Parathyroid adenoma (tissue), 2 donors: ENCODE measurements at regions not wholly inside any gene's neighbourhood (a gene's known extent, or its start where the extent isn't known, plus 50 kb on each side); places are given as distances from the start of the nearest gene placed in this dataset.

Experiments
- H2AFZ ChIP-seq: fragments of 300-600 bp; sonication (generic); one replicate; pipeline ENCODE4 v1.7.0; 2017; ENCODE audit warnings: antibody characterized with exemption, mild to moderate bottlenecking
- H3K27ac ChIP-seq: fragments of 300-600 bp; sonication (generic); one replicate; pipeline ENCODE4 v1.7.0; 2017
- H3K27me3 ChIP-seq: fragments of 300-600 bp; sonication (generic); one replicate; pipeline ENCODE4 v1.7.0; 2017; ENCODE audit warnings: low read length; ENCODE audit not compliant: control insufficient read depth, insufficient read depth
- H3K36me3 ChIP-seq: fragments of 300-600 bp; sonication (generic); one replicate; pipeline ENCODE4 v1.7.0; 2017; ENCODE audit warnings: low read length; ENCODE audit not compliant: control insufficient read depth, insufficient read depth
- H3K4me1 ChIP-seq: fragments of 300-600 bp; sonication (generic); one replicate; pipeline ENCODE4 v1.7.0; 2017; ENCODE audit warnings: control low read depth
- H3K4me2 ChIP-seq: fragments of 300-600 bp; sonication (generic); one replicate; pipeline ENCODE4 v1.7.0; 2017; ENCODE audit warnings: low read length
- H3K4me3 ChIP-seq: fragments of 300-600 bp; sonication (generic); one replicate; pipeline ENCODE4 v1.7.0; 2017; ENCODE audit warnings: low read depth, low read length
- H3K79me2 ChIP-seq: fragments of 300-600 bp; sonication (generic); one replicate; pipeline ENCODE4 v1.7.0; 2017; ENCODE audit warnings: control low read depth
- H3K9ac ChIP-seq: fragments of 300-600 bp; sonication (generic); one replicate; pipeline ENCODE4 v1.7.0; 2017; ENCODE audit warnings: mild to moderate bottlenecking
- H3K9me3 ChIP-seq: fragments of 300-600 bp; sonication (generic); one replicate; pipeline ENCODE4 v1.7.0; 2017; ENCODE audit warnings: low read length; ENCODE audit not compliant: control insufficient read depth
- TF ChIP-seq, protein P1 (sequence below): fragments of 300-600 bp; sonication (generic); IDR thresholded peaks from one replicate; pipeline ENCODE4 v1.7.0; 2017; ENCODE audit warnings: antibody characterized with exemption, mild to moderate bottlenecking
- donor health status: primary hyperparathyroidism.

DNA sequence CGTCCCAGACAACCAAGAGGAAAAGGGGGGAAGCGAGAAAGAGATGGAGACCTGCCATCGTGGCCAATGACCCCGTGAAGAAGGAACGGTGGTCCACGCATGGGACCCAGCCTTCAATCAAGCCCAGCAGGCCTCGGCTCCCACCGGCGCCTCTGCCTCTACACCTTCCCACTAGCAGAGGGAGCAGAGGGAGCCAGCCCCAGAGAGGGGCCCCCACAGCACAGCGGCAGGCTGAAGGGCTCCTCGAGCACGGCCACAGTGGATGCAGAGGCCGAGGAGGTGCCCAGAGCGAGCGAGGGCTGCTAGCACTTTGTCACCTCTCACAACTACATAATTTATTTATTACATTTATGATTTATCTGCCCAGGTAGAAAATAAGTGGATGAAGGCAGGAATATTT lies 68.4 kb upstream of the TOPAZ1 start:
- Histone ChIP-seq H3K27ac (no peak overlapping the region), H3K79me2 (no peaks in the 10 kb centered on the region), H3K27me3 (no peaks in the 10 kb centered on the region), H3K36me3 (no peaks in the 10 kb centered on the region), H3K4me1 (no peaks in the 10 kb centered on the region), H3K9ac (no peak overlapping the region), H3K9me3 (no peaks in the 10 kb centered on the region), H3K4me2 (no peak overlapping the region), H3K4me3 (no peak overlapping the region), H2AFZ (no peak overlapping the region)
- TF ChIP-seq, protein P1, sequence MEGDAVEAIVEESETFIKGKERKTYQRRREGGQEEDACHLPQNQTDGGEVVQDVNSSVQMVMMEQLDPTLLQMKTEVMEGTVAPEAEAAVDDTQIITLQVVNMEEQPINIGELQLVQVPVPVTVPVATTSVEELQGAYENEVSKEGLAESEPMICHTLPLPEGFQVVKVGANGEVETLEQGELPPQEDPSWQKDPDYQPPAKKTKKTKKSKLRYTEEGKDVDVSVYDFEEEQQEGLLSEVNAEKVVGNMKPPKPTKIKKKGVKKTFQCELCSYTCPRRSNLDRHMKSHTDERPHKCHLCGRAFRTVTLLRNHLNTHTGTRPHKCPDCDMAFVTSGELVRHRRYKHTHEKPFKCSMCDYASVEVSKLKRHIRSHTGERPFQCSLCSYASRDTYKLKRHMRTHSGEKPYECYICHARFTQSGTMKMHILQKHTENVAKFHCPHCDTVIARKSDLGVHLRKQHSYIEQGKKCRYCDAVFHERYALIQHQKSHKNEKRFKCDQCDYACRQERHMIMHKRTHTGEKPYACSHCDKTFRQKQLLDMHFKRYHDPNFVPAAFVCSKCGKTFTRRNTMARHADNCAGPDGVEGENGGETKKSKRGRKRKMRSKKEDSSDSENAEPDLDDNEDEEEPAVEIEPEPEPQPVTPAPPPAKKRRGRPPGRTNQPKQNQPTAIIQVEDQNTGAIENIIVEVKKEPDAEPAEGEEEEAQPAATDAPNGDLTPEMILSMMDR: no peak

DNA sequence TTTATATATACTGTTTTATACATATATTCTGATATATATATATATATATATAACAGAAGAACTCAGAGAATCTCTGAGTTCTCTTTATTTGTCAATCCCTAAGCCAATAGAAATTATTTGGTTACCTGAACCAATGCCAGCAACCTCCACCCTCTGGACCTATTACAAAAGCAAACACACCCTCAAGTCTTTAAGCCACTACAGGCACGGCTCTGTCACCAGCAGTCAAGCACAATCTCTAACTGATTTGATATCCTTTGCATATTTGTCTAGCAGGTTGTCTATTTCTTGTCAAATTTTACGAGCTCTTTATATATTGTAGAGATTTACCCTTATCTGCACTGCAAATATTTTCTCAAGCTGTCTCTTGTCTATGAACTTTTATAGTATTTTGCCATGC lies 66.6 kb upstream of the TOPAZ1 start:
- H3K79me2 ChIP-seq: no peaks in the 10 kb centered on the region
- no peaks in the 10 kb centered on the region for H3K36me3 ChIP-seq
- H2AFZ ChIP-seq: no peak overlapping the region
- H3K9me3 ChIP-seq: no peaks in the 10 kb centered on the region
- H3K27ac ChIP-seq: no peak overlapping the region
- no peaks in the 10 kb centered on the region for H3K27me3 ChIP-seq
- TF ChIP-seq, protein P1: no peak
- no peak overlapping the region for H3K4me3 ChIP-seq
- H3K4me2 ChIP-seq: no peak overlapping the region
- no peaks in the 10 kb centered on the region for H3K4me1 ChIP-seq
- H3K9ac ChIP-seq: no peak overlapping the region

DNA sequence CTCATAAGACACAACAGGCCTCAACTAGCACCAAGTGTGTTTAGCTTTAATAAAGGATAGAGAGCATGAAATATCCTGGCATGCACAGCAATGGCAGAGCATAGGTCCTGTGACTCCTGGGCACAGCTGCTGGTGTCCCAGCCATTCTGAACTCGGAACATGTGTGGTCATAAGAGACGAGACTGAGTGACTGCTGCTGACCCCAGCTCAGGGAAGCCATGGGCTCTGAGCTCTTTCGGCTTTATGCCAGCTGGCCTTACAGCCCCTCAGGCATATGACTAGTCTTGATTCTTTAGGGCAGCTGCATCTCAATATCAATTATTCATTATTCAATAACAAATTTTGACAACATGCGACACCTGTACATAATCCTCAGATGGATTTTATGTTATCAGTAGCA lies 62.4 kb upstream of the TOPAZ1 start:
- no peaks in the 10 kb centered on the region for H3K27me3 ChIP-seq
- H3K79me2 ChIP-seq: no peaks in the 10 kb centered on the region
- H3K9ac ChIP-seq: no peak overlapping the region
- H3K4me1 ChIP-seq: no peaks in the 10 kb centered on the region
- TF ChIP-seq, protein P1: no peak
- H2AFZ ChIP-seq: no peak overlapping the region
- no peak overlapping the region for H3K27ac ChIP-seq
- H3K4me3 ChIP-seq: no peak overlapping the region
- no peaks in the 10 kb centered on the region for H3K36me3 ChIP-seq
- no peak overlapping the region for H3K4me2 ChIP-seq
- H3K9me3 ChIP-seq: no peaks in the 10 kb centered on the region

DNA sequence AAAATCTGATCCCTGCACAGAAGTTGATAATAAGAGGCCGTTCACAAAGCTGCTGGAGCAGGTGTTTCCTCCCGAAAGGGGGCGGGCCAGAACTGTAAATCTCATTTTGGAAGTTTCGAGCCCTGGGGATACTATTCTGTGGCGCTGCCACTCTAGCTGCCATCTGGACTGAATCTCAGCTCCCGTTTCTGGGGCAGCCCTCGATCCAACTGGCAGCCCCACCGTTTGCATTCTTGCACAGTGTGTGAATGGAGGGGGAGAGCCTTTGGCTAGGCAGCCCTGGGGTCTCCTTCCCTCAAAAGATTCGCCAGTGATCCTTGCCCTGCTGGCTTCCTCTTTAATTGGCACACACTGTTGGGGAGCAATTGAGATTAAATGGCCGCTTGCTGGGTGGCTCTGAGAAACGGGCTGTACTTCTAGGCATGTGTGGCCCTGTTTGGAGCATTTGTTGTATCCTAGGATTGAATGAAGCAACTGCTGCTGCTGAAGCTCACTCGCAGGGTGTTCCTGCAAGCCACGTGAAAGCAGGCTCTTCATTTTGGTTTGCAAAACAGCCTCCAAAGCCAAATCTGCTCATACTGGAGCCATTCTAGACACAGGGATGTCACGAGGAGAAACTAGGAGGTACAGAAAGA lies 57.2 kb upstream of the TOPAZ1 start:
- TF ChIP-seq, protein P1: no peak
- Histone ChIP-seq H3K4me2 (no peak overlapping the region), H3K79me2 (no peaks in the 10 kb centered on the region), H3K27me3 (no peaks in the 10 kb centered on the region), H3K36me3 (no peaks in the 10 kb centered on the region), H3K4me1 (no peaks in the 10 kb centered on the region), H3K4me3 (no peak overlapping the region), H2AFZ (no peak overlapping the region), H3K9me3 (no peaks in the 10 kb centered on the region), H3K9ac (no peak overlapping the region), H3K27ac (no peak overlapping the region)

DNA sequence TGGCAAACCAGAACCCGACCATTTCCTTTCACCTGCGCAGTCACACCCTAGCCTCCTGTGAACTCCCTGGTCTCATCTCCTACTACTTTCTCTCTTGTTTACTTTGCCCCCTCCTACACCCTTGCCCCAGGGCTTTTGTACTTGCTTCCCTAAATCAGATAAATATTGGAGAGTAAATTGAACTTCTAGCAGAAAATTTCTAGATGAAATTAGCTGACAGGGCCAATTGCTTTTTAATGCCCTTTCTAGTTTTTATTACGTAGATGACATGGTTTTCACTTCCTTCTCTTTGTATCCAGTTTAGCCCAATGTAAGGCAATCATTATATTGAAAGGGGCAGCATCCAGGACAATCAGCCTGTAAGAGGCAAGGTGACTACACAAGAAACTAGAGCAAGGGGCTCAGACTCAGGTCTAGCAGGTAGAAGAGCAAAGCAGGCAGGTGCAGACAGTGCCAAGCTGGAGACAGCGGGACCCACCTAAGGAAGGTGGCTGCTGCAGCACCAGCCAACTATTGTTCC lies 56.2 kb upstream of the TOPAZ1 start:
- H2AFZ ChIP-seq: no peak overlapping the region
- no peaks in the 10 kb centered on the region for H3K9me3 ChIP-seq
- no peaks in the 10 kb centered on the region for H3K79me2 ChIP-seq
- H3K4me2 ChIP-seq: no peak overlapping the region
- no peak overlapping the region for H3K4me3 ChIP-seq
- no peaks in the 10 kb centered on the region for H3K27me3 ChIP-seq
- no peak overlapping the region for H3K27ac ChIP-seq
- TF ChIP-seq, protein P1: no peak
- no peaks in the 10 kb centered on the region for H3K4me1 ChIP-seq
- no peak overlapping the region for H3K9ac ChIP-seq
- no peaks in the 10 kb centered on the region for H3K36me3 ChIP-seq
